H9 (cell line): ENCODE measurements at regions not wholly inside any gene's neighbourhood (a gene's known extent, or its start where the extent isn't known, plus 50 kb on each side); places are given as distances from the start of the nearest gene placed in this dataset.

Experiments used
- DNase-seq: peaks from one replicate; pipeline ENCODE4 v3.0.0-alpha.2; 2017
- H2AFZ ChIP-seq: one replicate; pipeline ENCODE4 v1.6.1; 2013; ENCODE audit warnings: mild to moderate bottlenecking, low read length, control low read depth, moderate library complexity
- H2AK5ac ChIP-seq: 2 replicates; pipeline ENCODE4 v1.6.1; 2013; ENCODE audit warnings: low read length, control low read depth, mixed read lengths; ENCODE audit not compliant: insufficient read length
- H2BK120ac ChIP-seq: one replicate; pipeline ENCODE4 v1.6.1; 2013; ENCODE audit warnings: low read depth, mild to moderate bottlenecking, low read length, control low read depth, inconsistent platforms; ENCODE audit not compliant: poor library complexity, severe bottlenecking
- H2BK12ac ChIP-seq: 2 replicates; pipeline ENCODE4 v1.6.1; 2013; ENCODE audit warnings: low read length, control low read depth, mixed read lengths, low read depth; ENCODE audit not compliant: insufficient read length
- H2BK15ac ChIP-seq: 2 replicates; pipeline ENCODE4 v1.6.1; 2013; ENCODE audit warnings: low read depth, low read length, control low read depth
- H2BK20ac ChIP-seq: one replicate; pipeline ENCODE4 v1.6.1; 2013; ENCODE audit warnings: low read depth, mild to moderate bottlenecking, low read length, control low read depth, inconsistent platforms; ENCODE audit not compliant: poor library complexity, severe bottlenecking
- H2BK5ac ChIP-seq: 2 replicates; pipeline ENCODE4 v1.6.1; 2013; ENCODE audit warnings: low read length, control low read depth, mixed read lengths; ENCODE audit not compliant: insufficient read length
- H3K14ac ChIP-seq: 2 replicates; pipeline ENCODE4 v1.6.1; 2013; ENCODE audit warnings: low read length, control low read depth; ENCODE audit not compliant: insufficient read depth
- H3K18ac ChIP-seq: 2 replicates; pipeline ENCODE4 v1.6.1; 2013; ENCODE audit warnings: low read depth, mild to moderate bottlenecking, mixed read lengths, low read length, control low read depth; ENCODE audit not compliant: insufficient read length
- H3K23ac ChIP-seq: 2 replicates; pipeline ENCODE4 v1.6.1; 2013; ENCODE audit warnings: low read length, control low read depth, mixed read lengths, low read depth; ENCODE audit not compliant: insufficient read length
- H3K23me2 ChIP-seq: 2 replicates; pipeline ENCODE4 v1.6.1; 2013; ENCODE audit warnings: low read depth, mild to moderate bottlenecking, mixed read lengths, low read length, control low read depth; ENCODE audit not compliant: insufficient read length, poor library complexity, severe bottlenecking
- H3K27ac ChIP-seq: 2 replicates; pipeline ENCODE4 v1.5.1; 2013; ENCODE audit warnings: low read length, control low read depth, mixed read lengths, low read depth; ENCODE audit not compliant: insufficient read length
- H3K27me3 ChIP-seq: 2 replicates; pipeline ENCODE4 v1.6.1; 2013; ENCODE audit warnings: low read length, control low read depth, inconsistent platforms; ENCODE audit not compliant: insufficient read depth
- H3K4ac ChIP-seq: 2 replicates; pipeline ENCODE4 v1.6.1; 2013; ENCODE audit warnings: low read depth, mild to moderate bottlenecking, control low read depth, inconsistent platforms, low read length, moderate library complexity
- H3K4me1 ChIP-seq: 2 replicates; pipeline ENCODE4 v1.6.1; 2013; ENCODE audit warnings: low read length, control low read depth, inconsistent platforms; ENCODE audit not compliant: insufficient read depth
- H3K4me2 ChIP-seq: 2 replicates; pipeline ENCODE4 v1.6.1; 2013; ENCODE audit warnings: low read length, control low read depth, mixed read lengths; ENCODE audit not compliant: insufficient read length, insufficient read depth
- H3K56ac ChIP-seq: 2 replicates; pipeline ENCODE4 v1.6.1; 2013; ENCODE audit warnings: low read depth, mild to moderate bottlenecking, mixed read lengths, low read length, control low read depth; ENCODE audit not compliant: insufficient read length
- H3K79me1 ChIP-seq: 2 replicates; pipeline ENCODE4 v1.6.1; 2013; ENCODE audit warnings: low read depth, mild to moderate bottlenecking, moderate library complexity, low read length, control low read depth, inconsistent platforms; ENCODE audit not compliant: insufficient read depth, poor library complexity, severe bottlenecking
- H3K79me2 ChIP-seq: 2 replicates; pipeline ENCODE4 v1.6.1; 2013; ENCODE audit warnings: low read length, control low read depth, inconsistent platforms; ENCODE audit not compliant: insufficient read depth
- H3K9ac ChIP-seq: 2 replicates; pipeline ENCODE4 v1.6.1; 2013; ENCODE audit warnings: low read length, control low read depth, mixed read lengths; ENCODE audit not compliant: insufficient read length; ENCODE audit errors: extremely low read depth
- H3K9me3 ChIP-seq: one replicate; pipeline ENCODE4 v1.6.1; 2013; ENCODE audit warnings: low read depth, low read length, inconsistent platforms; ENCODE audit not compliant: control insufficient read depth
- H3T11ph ChIP-seq: one replicate; pipeline ENCODE4 v1.6.1; 2013; ENCODE audit warnings: mild to moderate bottlenecking, low read length, control low read depth, inconsistent platforms
- H4K20me1 ChIP-seq: one replicate; pipeline ENCODE4 v1.6.1; 2013; ENCODE audit not compliant: control insufficient read depth, insufficient read length, insufficient read depth
- H4K5ac ChIP-seq: 2 replicates; pipeline ENCODE4 v1.6.1; 2013; ENCODE audit warnings: low read depth, mild to moderate bottlenecking, mixed read lengths, low read length, control low read depth; ENCODE audit not compliant: insufficient read length
- H4K8ac ChIP-seq: replicated peaks from 2 replicates; pipeline ENCODE4 v1.6.1; 2013; ENCODE audit warnings: low read length, control low read depth, mixed read lengths, low read depth; ENCODE audit not compliant: insufficient read length
- H4K91ac ChIP-seq: 2 replicates; pipeline ENCODE4 v1.6.1; 2013; ENCODE audit warnings: low read depth, mild to moderate bottlenecking, moderate library complexity, mixed read lengths, low read length, control low read depth; ENCODE audit not compliant: insufficient read length
- H3K27ac Mint-ChIP-seq, 3 experiments: 2 replicates in 2 of 3; 3 replicates in 1 of 3; pipeline ENCODE4 v1.8.0; 2020 to 2021; ENCODE audit warnings: mixed read lengths in 3 of 3, mild to moderate bottlenecking in 1 of 3, moderate library complexity in 1 of 3
- H3K27me3 Mint-ChIP-seq: 2 replicates; pipeline ENCODE4 v1.8.0; 2021; ENCODE audit warnings: low read depth, mild to moderate bottlenecking, moderate library complexity, mixed read lengths
- H3K36me3 Mint-ChIP-seq, 3 experiments: 2 replicates in 2 of 3; 3 replicates in 1 of 3; pipeline ENCODE4 v1.8.0; 2020 to 2021; ENCODE audit warnings: low read depth in 3 of 3, mixed read lengths in 3 of 3; ENCODE audit not compliant: insufficient read depth in 1 of 3
- H3K4me1 Mint-ChIP-seq, 2 experiments: 2 replicates each; pipeline ENCODE4 v1.8.0; 2020; ENCODE audit warnings: mixed read lengths in 2 of 2
- H3K4me3 Mint-ChIP-seq, 2 experiments: 2 replicates in 1 of 2; 3 replicates in 1 of 2; pipeline ENCODE4 v1.8.0; 2020 to 2021; ENCODE audit warnings: mild to moderate bottlenecking in 2 of 2, mixed read lengths in 2 of 2, moderate library complexity in 1 of 2
- H3K9me3 Mint-ChIP-seq, 2 experiments: 2 replicates in 1 of 2; 3 replicates in 1 of 2; pipeline ENCODE4 v1.8.0; 2020; ENCODE audit warnings: mild to moderate bottlenecking in 2 of 2, mixed read lengths in 2 of 2, moderate library complexity in 1 of 2
- WGBS: extraction: QIAGEN DNeasy Blood & Tissue Kit; methylation state at CpG from one replicate; pipeline ENCODE4 v1.1.7; 2013; ENCODE audit warnings: missing lambda C conversion rate, low lambda C conversion rate, mixed read lengths; ENCODE audit not compliant: insufficient read length; ENCODE audit errors: extremely low coverage; 5-methylcytosine and 5-hydroxymethylcytosine counted together
- TF ChIP-seq, protein P1 (sequence below): fragments of 200-600 bp; sonication (generic); conservative IDR thresholded peaks from 3 replicates; pipeline ENCODE4 v1.8.0; 2021; ENCODE audit warnings: antibody characterized with exemption, mild to moderate bottlenecking

DNA sequence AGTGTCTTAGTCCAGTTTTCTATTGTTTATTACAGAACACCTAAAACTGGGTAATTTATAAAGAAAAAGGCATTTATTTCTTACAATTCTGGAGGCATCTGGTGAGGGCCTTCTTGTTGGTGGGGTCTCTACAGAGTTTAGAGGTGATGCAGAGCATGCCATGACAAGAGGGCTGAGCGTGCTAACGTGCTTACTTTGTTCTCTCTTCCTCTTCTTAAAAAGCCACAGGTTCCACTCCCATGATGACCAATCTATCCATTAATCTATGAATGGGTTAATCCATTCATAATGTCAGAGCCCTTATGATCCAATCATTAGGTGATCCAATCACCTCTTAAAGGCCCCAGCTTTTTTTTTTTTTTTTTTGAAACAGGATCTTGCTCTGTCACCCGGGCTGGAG is 291.5 kb upstream of the GALNTL6 start:
- no peak overlapping the region for H3K27ac Mint-ChIP-seq

More for the DNA sequence above, 291.5 kb upstream of the GALNTL6 start:
- Histone ChIP-seq H3K4ac (no peak overlapping the region), H3K56ac (no peak overlapping the region), H3K79me1 (no peaks in the 10 kb centered on the region), H3K9ac (no peak overlapping the region), H3K23ac (no peak overlapping the region), H3K27ac (no peak overlapping the region), H2BK20ac (no peak overlapping the region), H3K14ac (no peak overlapping the region), H3K9me3 (no peaks in the 10 kb centered on the region), H2BK15ac (no peak overlapping the region), H3K27me3 (no peaks in the 10 kb centered on the region), H3K23me2 (no peaks in the 10 kb centered on the region), H4K5ac (no peak overlapping the region), H4K8ac (no peak overlapping the region), H2BK120ac (no peak overlapping the region), H3K18ac (no peak overlapping the region), H2AK5ac (no peak overlapping the region), H4K91ac (no peak overlapping the region), H3T11ph (no peak overlapping the region), H4K20me1 (no peaks in the 10 kb centered on the region), H3K4me1 (no peaks in the 10 kb centered on the region; the same call in 1 of the 2 replicates), H2BK12ac (no peak overlapping the region), H3K4me2 (no peak overlapping the region), H3K79me2 (no peaks in the 10 kb centered on the region), H2BK5ac (no peak overlapping the region), H2AFZ (no peak overlapping the region)
- no peaks in the 10 kb centered on the region for H3K9me3 Mint-ChIP-seq
- TF ChIP-seq, protein P1, sequence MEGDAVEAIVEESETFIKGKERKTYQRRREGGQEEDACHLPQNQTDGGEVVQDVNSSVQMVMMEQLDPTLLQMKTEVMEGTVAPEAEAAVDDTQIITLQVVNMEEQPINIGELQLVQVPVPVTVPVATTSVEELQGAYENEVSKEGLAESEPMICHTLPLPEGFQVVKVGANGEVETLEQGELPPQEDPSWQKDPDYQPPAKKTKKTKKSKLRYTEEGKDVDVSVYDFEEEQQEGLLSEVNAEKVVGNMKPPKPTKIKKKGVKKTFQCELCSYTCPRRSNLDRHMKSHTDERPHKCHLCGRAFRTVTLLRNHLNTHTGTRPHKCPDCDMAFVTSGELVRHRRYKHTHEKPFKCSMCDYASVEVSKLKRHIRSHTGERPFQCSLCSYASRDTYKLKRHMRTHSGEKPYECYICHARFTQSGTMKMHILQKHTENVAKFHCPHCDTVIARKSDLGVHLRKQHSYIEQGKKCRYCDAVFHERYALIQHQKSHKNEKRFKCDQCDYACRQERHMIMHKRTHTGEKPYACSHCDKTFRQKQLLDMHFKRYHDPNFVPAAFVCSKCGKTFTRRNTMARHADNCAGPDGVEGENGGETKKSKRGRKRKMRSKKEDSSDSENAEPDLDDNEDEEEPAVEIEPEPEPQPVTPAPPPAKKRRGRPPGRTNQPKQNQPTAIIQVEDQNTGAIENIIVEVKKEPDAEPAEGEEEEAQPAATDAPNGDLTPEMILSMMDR, result no peak
- no peak for DNase-seq
- H3K36me3 Mint-ChIP-seq, result no peaks in the 10 kb centered on the region
- no peaks in the 10 kb centered on the region for H3K4me1 Mint-ChIP-seq
- H3K4me3 Mint-ChIP-seq, result no peak overlapping the region
- H3K27me3 Mint-ChIP-seq, result no peaks in the 10 kb centered on the region
- WGBS, result no CpG with 5 or more reads among the region's 3 CpGs
